Stimulated activated CD4-positive, alpha-beta T cell treated with anti-CD3 and anti-CD28 coated beads, Interleukin-2, amount 100 ng/mL, for 48 hours (primary cell): ENCODE measurements at regions not wholly inside any gene's neighbourhood (a gene's known extent, or its start where the extent isn't known, plus 50 kb on each side); places are given as distances from the start of the nearest gene placed in this dataset.
"Not testable (repeated sequence)": the region's sequence is repeated elsewhere in the genome, so short reads cannot be mapped to it uniquely, and the experiment has no call there.

Experiments
- DNase-seq, 2 donors: peaks; one replicate each; pipeline ENCODE4 v3.0.0-alpha.2; 2020

DNA sequence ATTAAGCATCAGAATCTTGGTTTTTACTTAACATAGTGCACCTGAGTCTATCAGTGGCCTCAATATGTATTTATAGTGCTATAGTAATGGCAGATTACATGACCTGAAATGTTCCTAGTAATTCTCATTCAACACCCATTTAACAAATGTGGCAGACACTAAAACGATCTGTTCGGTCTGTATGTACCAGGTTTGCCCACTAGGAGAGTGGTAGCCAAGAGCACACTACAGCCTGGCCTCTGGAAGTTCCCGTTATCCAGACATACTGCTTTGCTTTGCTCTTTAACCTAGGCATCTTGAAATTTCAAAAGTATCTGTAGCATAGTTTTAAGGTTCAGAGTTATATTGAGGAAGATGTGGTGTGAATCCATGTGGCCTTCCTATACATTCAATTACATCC lies 395.7 kb upstream of the NRG3 start:
- no peak for DNase-seq

DNA sequence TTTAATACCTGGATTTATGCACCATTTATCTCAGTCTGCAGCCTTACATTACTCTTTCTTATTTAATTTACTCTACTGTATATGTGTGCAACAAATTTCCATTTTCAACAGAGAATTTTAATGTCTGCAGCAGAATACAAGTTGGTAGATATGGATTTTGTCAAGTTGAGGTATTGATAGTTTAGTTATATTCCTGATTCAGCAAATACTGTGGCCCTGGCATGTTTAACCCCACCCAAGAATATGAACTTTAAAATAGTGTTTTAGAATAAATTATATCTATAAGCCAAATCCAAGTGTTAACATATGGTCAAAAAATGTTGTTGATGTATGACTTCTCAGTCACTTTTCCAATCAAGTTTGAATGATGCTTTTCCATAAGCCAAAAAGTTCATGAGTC lies 378.4 kb upstream of the NRG3 start:
- no peak for DNase-seq

GRCh38 chr10:81498011-81498551 lies 376.9 kb upstream of the NRG3 start:
- DNase-seq, result no peak

DNA sequence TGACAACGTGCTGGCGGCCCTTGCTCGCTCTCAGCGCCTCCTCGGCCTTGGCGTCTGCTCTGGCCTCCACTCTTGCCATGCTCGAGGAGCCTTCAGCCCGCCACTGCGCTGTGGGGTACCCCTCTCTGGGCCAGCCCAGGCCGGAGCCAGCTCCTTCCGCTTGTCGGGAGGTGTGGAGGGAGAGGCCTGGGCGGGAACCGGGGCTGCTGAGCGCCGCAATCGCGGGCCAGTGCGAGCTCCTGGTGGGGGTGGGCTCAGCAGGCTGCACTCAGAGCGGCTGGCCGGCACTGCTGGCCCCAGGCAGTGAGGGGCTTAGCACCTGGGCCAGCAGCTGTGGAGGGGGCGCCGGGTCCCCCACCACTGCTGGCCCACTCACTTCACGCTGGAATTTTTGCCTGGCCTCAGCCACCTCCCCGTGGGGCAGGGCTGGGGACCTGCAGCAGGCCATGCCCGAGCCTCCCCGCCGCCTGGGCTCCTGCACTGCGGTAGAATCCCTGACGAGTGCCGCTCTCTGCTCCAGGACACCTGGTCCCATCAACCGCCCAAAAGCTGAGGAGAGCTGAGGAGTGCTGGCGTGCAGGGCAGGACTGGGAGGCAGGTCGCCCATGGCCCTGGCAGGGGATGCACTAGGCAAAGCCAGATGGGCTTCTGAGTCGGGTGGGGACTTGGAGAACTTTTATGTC lies 372.2 kb upstream of the NRG3 start:
- DNase-seq, result no peak

GRCh38 chr10:81505777-81506176 lies 369.2 kb upstream of the NRG3 start:
- not testable (repeated sequence) for DNase-seq

DNA sequence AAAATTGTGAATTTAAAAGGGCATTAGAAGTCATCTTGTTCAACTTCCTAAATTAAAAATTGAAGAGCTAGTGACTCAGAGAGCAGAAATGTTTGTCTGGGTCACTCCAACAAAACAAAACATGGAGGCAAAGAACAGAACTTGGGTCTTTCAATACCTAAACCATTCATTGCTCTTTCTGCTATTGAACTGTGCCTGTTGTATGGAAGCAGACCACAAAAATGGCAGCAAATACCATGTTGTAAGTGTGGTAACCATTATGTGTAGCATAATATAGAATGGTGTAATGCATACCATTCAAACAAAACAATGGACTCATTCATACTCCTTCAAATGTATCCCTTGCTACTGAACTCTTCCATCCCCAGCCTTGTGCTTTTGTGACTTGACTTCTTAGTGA lies 360.2 kb upstream of the NRG3 start:
- no peak for DNase-seq

GRCh38 chr10:81520688-81521087 lies 354.3 kb upstream of the NRG3 start:
- DNase-seq, result no peak

GRCh38 chr10:81524467-81524866 lies 350.5 kb upstream of the NRG3 start:
- DNase-seq, result no peak

- no peak for DNase-seq
Observed at GRCh38 chr10:81532403-81532802, 342.6 kb upstream of the NRG3 start.

DNA sequence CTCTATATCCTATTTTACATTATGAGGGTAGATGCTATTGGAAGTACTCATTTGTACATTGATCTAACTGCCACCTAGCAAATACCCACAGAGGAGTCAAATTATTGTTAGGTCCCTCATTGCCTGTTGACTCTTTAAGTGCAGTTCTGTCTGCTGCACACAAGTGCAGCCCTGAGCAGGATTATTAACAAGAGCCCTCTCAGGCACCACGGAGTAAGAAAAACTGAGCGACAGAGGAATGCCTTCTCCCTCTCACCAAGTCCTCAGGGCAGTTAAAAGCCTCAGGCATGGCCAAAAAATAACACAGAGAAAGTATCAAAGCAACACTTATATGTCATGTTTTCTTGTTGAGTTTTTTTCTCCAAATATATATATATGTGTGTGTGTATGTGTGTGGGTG lies 340.0 kb upstream of the NRG3 start:
- no peak for DNase-seq

DNA sequence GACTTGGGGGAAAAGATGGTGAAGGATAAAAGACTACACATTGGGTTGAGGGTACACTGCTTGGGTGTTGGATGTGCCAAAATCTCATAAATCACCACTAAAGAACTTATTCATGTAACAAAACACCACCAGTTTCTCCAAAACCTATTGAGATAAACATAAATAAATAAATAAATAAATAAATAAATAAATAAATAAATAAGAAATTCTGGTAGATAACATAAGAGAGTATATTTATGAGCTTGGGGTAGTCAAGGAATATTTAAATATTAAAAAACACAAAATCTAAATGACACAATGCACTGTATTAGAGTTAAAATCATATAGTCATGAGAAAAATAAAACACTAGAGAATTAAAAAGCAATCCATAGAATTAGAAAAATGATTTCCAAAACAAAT lies 333.5 kb upstream of the NRG3 start:
- no peak for DNase-seq

GRCh38 chr10:81546243-81546642 lies 328.8 kb upstream of the NRG3 start:
- no peak for DNase-seq

DNA sequence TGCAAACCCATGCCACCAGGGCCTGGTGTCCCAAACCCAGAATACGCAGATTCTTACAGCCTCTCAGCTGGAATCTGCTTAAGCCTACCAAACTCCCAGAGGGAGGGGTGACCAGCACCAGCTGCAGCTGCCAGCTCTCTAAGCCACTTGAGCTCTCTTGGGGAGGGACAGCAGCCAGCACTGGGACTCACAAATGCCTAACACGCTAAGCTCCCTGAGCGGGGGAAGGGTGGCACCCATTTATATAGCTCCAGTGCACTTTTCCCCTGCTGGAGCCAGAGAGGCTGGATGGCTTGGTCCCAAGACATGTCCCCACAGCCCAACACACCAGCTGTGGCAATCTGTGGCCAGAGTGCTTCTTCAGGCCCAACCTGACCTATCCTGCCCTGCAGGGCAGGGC lies 326.8 kb upstream of the NRG3 start:
- no peak for DNase-seq

DNA sequence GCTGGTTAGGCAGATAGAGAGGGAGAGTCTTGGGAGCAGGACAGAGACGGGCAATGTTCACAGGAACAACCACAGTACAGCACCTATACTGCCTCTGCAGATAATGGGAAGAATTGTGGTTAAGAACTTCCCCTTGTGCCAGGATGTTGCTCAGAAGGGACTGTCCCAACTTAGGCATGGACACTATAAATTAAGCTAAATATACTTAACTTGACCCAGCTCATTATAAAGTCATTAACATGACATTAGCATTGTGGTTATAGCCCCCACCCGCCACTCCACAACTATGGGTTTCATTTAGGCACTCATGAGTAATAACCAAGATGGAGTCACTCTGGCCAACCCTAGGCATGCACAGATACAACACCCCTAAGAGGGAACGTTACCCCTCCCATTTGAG lies 310.9 kb upstream of the NRG3 start:
- no peak for DNase-seq

GRCh38 chr10:81569488-81569887 lies 305.5 kb upstream of the NRG3 start:
- DNase-seq, result no peak

DNA sequence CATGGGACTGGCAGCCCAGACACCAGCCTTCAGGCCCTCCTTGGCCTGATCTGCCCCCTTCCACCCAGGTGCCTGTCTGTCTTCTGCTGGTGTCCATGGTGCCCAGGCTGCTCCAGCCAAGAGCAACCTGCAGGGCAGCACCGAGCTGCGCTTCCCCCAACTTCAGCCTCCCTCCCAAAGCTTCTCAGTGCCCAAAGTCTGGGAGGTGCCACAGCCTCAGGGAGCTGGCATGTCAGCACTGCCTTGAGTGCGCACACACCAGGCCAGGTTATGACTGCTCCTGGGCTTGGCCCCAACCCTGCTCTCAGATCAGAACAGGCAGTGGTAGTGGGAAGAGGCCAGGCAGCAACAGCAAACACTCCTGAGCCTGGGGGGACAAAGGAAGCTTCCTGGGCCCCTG lies 304.6 kb upstream of the NRG3 start:
- no peak for DNase-seq

DNA sequence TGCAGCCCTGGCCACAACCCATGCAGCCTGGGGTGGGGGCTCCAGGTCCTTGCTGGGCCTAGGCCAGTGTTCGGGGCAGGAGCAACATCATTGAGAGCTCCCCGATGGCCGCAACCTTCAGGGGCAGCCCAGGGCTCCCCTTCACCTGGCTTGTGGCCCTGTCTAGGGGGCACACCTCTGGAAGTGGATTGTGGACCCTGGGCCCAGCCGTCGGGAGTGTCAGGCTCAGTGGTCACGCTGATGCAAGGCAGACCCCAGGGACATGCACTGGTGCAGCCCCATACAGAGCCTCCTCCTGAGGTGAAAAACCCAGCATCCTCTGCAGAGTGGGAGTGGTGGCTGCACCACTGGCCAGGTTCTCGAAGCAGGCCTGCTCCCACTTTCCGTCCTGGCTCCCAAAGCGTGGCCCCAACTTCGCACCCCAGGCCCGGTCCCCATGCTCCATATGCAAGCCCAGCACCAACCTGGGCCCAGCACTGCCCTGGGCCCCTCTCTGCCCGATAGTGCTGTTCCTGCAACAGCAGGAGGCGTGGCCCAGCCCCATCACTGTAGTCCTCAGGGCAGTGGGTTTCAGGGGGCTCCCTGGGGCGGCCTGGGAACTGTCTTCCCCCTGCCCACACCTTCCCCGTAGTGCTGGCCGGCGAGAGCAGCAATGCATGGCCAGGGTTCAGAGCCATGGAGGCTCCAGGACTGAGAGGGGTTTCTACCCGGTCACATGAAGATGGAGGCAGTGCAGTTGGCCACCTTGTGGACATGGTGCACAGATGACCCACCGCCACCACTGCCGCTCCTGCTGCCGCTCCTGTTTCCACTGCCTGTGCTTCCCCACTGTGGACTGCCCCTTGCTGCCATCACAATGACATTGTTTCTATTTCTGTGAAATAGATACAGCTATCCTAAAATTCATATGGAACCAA lies 303.9 kb upstream of the NRG3 start:
- no peak for DNase-seq

GRCh38 chr10:81575036-81575435 lies 300.0 kb upstream of the NRG3 start:
- no peak for DNase-seq

DNA sequence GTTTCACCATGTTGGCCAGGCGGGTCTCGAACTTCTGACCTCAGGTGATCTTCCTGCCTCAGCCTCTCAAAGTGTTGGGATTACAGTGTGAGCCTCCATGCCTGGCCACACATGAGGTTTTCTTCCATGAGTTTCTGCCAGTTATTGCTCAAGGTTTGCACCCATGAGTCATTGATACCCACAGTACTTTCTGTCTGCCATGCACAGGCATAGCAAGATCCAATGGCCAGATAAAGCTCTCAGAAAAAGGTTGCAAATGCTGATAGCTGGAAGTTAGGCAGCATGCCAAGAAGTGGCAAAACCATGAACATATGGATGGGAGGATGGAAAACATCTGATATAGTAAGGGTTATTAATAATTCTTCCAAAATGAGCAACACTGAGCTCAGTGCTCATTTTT lies 298.7 kb upstream of the NRG3 start:
- no peak for DNase-seq

- no peak for DNase-seq
Observed at GRCh38 chr10:81594991-81595390, 280.0 kb upstream of the NRG3 start.

DNA sequence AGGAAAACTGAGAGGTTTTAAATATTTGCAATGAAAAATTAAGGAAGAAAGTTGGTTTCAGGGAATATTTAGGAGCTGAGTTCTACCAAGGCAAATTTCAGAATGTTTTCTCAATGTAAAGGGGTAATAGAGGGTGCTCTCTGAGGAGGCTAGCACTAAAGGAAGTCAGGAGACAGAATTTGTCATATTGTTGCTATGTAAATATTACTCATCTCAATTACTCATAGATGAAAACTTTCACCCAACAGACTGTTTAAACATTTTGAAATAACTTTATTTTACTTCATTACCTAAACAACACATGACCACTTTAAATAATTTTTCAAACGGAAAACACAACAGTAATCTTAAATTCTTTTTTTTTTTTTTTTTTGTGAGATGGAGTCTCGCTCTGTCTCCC lies 274.8 kb upstream of the NRG3 start:
- DNase-seq, result no peak

DNA sequence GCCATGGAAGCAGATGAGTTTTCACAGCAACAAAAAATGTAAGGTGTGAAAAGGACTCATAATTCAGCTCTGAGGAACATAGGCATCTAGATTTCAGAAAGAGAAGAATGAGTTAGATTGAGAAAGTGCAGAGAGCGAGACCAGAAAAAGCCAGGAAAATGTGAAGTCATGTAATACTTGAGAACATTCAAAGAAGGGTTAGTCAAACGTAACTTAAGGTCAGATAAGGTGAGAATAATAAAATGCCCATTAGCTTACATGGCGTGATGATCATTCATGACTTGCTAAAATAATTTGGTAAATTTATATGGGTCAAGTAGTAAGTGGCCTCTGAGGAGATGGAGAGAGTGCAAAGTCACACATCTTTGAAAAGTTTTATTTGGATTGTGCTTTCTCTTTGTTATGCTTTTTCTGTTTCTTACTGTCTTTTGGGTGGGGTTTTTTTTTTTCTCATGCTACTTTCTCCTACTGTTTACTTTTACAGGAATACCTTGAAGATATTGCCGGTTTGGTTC lies 271.8 kb upstream of the NRG3 start:
- no peak for DNase-seq

DNA sequence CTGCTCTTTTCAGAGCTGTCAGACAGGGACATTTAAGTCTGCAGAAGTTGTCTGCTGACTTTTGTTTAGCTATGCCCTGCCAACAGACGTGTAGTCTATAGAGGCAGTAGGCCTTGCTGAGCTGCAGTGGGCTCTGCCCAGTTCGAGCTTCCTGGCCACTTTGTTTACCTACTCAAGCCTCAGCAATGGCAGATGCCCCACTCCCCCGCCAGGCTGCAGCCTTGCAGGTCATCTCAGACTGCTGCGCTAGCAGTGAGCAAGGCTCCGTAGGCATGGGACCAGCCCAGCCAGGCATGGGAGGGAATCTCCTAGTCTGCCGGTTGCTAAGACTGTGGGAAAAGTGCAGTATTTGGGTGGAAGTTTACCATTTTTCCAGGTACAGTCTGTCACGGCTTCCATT lies 230.5 kb upstream of the NRG3 start:
- not testable (repeated sequence) for DNase-seq

GRCh38 chr10:81655986-81656385 lies 219.0 kb upstream of the NRG3 start:
- no peak for DNase-seq
